Colonic mucosa (tissue), 4 donors: ENCODE measurements at regions not wholly inside any gene's neighbourhood (a gene's known extent, or its start where the extent isn't known, plus 50 kb on each side); places are given as distances from the start of the nearest gene placed in this dataset.

Experiments
- DNase-seq: peaks from one replicate; pipeline ENCODE4 v3.0.0-alpha.2; 2020
- H3K27ac ChIP-seq: fragments of 200-600 bp; one replicate; pipeline ENCODE4 v1.8.0; 2021
- H3K27me3 ChIP-seq: fragments of 200-600 bp; one replicate; pipeline ENCODE4 v1.8.0; 2021
- H3K36me3 ChIP-seq: fragments of 200-600 bp; one replicate; pipeline ENCODE4 v1.8.0; 2021
- H3K4me1 ChIP-seq: fragments of 200-600 bp; one replicate; pipeline ENCODE4 v1.8.0; 2021; ENCODE audit warnings: mild to moderate bottlenecking
- H3K4me3 ChIP-seq: fragments of 200-600 bp; one replicate; pipeline ENCODE4 v1.8.0; 2021
- H3K9ac ChIP-seq, 2 donors: one replicate each; pipeline ENCODE4 v1.7.0; 2013; ENCODE audit warnings: control low read depth in 2 of 2, low read depth in 2 of 2, low read length in 2 of 2
- H3K9me3 ChIP-seq: fragments of 200-600 bp; one replicate; pipeline ENCODE4 v1.8.0; 2021
- intact Hi-C: fragments of 100-400 bp; cut with DNase I; formaldehyde crosslinking; loops from one replicate; pipeline ENCODE4 v1.14.1; 2022
- TF ChIP-seq, protein P1 (sequence below): fragments of 200-600 bp; IDR thresholded peaks from one replicate; pipeline ENCODE4 v1.8.0; 2022; ENCODE audit warnings: antibody characterized with exemption, mild to moderate bottlenecking
- donor health status: healthy.
- donor health status: DM: no; HTN: no; CAD: no.
- donor health status: DM: no; HTN: no; CAD: no.

DNA sequence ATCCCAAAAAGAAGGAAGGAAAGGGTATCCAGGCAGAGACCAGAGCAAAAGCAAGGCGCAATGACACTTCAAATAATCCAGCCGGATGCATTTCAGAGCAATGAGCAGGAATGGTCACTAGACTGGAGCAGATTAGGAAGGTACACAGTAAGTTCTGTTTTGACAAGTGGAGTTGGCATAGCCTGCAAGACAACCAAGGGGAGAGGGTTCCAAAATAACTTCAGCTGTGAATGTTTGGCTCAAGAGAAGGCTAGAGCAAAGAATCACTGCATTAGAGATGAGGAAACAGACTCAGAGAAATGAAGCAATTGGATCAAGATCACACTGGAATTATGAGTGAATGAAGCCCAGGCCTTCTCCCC lies 90.0 kb upstream of the EGFL6 start:
- H3K36me3 ChIP-seq, result no peaks in the 10 kb centered on the region
- no peak overlapping the region for H3K4me3 ChIP-seq
- TF ChIP-seq, protein P1, sequence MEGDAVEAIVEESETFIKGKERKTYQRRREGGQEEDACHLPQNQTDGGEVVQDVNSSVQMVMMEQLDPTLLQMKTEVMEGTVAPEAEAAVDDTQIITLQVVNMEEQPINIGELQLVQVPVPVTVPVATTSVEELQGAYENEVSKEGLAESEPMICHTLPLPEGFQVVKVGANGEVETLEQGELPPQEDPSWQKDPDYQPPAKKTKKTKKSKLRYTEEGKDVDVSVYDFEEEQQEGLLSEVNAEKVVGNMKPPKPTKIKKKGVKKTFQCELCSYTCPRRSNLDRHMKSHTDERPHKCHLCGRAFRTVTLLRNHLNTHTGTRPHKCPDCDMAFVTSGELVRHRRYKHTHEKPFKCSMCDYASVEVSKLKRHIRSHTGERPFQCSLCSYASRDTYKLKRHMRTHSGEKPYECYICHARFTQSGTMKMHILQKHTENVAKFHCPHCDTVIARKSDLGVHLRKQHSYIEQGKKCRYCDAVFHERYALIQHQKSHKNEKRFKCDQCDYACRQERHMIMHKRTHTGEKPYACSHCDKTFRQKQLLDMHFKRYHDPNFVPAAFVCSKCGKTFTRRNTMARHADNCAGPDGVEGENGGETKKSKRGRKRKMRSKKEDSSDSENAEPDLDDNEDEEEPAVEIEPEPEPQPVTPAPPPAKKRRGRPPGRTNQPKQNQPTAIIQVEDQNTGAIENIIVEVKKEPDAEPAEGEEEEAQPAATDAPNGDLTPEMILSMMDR, result no peak
- no peaks in the 10 kb centered on the region for H3K27me3 ChIP-seq
- no peak for DNase-seq
- H3K9ac ChIP-seq, result no peak overlapping the region
- H3K9me3 ChIP-seq, result no peaks in the 10 kb centered on the region
- H3K4me1 ChIP-seq, result no peaks in the 10 kb centered on the region
- H3K27ac ChIP-seq, result no peak overlapping the region
- intact Hi-C loops, result no loop called here

DNA sequence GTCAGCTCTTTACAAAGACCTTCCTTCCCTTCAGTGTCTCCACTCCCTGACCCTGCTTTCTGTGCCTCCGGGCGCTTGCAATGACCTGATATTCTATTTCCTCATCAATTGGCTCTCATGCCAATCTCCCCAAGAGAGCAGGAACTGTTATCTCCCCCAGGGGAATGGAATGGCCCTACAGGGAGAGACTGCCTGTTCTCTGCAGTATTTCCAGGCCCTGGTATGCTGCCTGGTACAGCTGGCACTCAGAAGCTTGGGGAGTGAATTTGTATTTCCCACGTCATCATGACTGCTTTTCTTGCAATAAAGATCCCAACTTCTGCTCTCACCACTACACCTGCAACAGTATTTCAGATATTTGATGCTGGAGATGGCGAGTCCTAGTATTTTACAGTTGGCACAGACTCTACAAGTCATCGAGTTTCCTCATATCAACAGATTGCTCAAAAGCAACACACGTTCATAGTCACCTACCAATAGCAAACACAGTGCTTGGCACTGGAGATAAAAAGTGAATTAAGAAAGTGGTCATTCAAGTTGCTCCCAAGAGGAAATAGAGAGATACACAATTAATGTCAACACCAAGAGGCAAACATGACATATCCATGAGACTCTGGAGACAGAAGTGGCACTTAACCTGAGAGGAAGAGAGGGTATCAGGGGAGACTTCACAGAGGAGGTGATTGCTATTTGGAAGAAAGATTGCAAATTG lies 90.5 kb upstream of the EGFL6 start:
- DNase-seq, result no peak
- intact Hi-C loops, result no loop called here
- H3K9ac ChIP-seq, result no peak overlapping the region
- TF ChIP-seq, protein P1, result no peak
- no peak overlapping the region for H3K4me3 ChIP-seq
- no peak overlapping the region for H3K27ac ChIP-seq
- H3K27me3 ChIP-seq, result no peaks in the 10 kb centered on the region
- no peaks in the 10 kb centered on the region for H3K9me3 ChIP-seq
- H3K4me1 ChIP-seq, result no peaks in the 10 kb centered on the region
- no peaks in the 10 kb centered on the region for H3K36me3 ChIP-seq

DNA sequence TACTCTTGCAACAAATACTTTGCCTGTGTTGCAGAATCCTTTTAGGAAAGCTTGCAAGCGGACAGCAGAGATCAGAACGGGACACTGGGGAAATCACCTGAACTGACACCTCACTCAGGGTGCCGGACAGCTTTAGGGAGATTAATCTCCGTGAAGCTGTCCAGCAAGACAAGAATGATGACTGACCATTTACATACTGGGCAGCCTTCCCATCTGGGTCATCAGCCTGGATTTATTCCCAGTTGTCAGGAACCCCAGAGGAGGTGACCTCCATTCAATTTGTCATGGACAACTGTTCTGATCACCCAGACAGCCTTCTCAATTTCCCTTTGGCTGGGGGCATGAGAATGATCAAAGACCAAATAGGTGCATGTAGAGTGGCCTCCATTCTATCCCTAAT lies 93.0 kb upstream of the EGFL6 start:
- no peaks in the 10 kb centered on the region for H3K36me3 ChIP-seq
- H3K27me3 ChIP-seq, result no peaks in the 10 kb centered on the region
- H3K9me3 ChIP-seq, result no peaks in the 10 kb centered on the region
- no peak overlapping the region for H3K9ac ChIP-seq
- intact Hi-C loops, result no loop called here
- H3K4me1 ChIP-seq, result no peaks in the 10 kb centered on the region
- no peak overlapping the region for H3K27ac ChIP-seq
- TF ChIP-seq, protein P1, result no peak
- H3K4me3 ChIP-seq, result no peak overlapping the region
- no peak for DNase-seq

DNA sequence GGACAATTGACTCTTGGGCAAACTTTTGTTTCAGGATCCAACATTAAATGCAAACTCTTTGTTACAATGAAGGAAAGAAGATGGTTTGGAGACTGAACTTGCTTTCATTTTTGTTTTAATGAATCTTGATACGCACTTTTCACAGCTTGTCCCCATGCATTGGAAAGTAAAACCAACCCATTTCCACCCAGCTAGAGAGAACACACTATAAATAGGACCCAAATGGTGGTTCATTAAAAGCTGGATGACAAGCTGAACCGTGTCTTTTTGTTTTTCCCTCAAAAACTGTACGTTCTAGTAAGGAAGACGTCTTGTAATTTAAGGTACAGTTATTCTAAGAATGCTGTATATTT lies 95.3 kb upstream of the EGFL6 start:
- Histone ChIP-seq H3K36me3 (no peaks in the 10 kb centered on the region), H3K27ac (no peak overlapping the region), H3K27me3 (no peaks in the 10 kb centered on the region), H3K9me3 (no peaks in the 10 kb centered on the region), H3K4me3 (no peak overlapping the region), H3K4me1 (no peaks in the 10 kb centered on the region), H3K9ac (no peak overlapping the region)
- TF ChIP-seq, protein P1, result no peak
- DNase-seq, result no peak
- intact Hi-C loops, result no loop called here

DNA sequence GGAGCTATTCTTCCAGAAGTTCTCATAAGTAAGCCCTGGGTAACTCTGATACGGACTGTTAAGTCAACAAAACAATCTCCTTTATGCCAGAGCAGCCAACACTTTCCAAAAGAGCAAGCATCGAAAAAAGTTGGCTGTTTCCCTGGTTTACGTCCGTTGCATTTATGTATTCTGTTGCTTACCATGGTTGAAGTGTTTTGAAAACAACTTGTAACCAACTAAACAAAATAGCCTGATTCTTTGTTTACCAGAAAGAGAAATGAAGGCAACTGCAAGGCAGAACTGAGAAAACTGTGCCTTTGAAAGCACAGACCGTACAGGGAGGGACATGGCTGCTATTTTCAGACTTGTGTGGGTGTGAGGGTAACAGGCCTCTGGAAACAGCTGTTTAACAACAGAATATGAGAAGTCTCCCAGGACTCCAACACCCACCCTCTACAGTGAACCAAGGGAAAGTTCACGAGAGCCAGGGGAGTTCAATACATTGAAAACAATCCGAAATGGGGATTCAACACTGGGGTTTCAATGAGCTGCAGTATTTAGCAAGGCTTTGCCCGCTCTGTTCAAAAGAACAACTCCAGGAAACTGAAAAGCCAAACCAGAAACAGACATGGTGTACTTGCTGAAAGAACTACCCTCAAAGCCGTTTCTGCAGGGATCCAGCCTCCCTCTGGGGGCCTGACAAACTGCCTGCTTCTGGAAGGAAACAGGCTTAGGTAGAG lies 95.8 kb upstream of the EGFL6 start:
- Histone ChIP-seq H3K36me3 (no peaks in the 10 kb centered on the region), H3K4me3 (no peak overlapping the region), H3K4me1 (no peaks in the 10 kb centered on the region), H3K27ac (no peak overlapping the region), H3K9me3 (no peaks in the 10 kb centered on the region), H3K9ac (no peak overlapping the region), H3K27me3 (no peaks in the 10 kb centered on the region)
- no peak for DNase-seq
- TF ChIP-seq, protein P1, result no peak
- intact Hi-C loops, result no loop called here
